ENCODE measurements at regions not wholly inside any gene's neighbourhood (a gene's known extent, or its start where the extent isn't known, plus 50 kb on each side); places are given as distances from the start of the nearest gene placed in this dataset.

DNA sequence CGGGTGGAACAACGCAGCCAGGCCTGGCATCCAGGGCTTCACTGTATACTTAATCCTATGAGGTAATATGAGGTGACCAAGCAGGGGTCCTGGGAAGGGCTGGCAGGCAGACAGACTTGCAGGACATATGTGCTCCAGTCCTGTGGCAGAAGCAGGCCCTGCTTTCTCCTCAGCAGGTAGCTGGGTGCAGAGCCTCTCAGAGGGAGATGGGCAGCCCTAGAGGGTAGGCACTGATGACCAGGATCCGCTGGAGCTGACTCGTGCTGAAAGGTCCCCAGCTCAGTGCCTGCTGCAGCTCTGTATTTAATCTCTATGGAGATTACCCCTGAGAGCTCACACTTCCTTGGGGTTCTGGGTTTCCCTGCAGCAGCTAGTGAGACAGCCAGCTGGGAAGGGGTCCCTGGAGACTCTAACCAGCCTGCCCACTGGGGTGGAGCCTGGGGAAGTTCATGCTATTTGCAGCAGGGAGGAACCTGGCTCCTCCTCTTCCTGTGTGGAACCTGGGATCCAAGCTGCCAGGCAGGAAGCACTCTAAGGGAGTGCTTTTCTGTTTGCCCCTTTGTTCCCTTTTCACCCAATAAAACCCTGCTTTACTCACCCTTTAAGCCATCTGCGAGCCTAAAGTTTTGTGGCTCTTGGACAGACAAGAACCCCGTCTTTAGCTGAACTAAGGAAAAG, 339.2 kb downstream of the DCAF12L2 start:
- TF ChIP-seq, protein P1, sequence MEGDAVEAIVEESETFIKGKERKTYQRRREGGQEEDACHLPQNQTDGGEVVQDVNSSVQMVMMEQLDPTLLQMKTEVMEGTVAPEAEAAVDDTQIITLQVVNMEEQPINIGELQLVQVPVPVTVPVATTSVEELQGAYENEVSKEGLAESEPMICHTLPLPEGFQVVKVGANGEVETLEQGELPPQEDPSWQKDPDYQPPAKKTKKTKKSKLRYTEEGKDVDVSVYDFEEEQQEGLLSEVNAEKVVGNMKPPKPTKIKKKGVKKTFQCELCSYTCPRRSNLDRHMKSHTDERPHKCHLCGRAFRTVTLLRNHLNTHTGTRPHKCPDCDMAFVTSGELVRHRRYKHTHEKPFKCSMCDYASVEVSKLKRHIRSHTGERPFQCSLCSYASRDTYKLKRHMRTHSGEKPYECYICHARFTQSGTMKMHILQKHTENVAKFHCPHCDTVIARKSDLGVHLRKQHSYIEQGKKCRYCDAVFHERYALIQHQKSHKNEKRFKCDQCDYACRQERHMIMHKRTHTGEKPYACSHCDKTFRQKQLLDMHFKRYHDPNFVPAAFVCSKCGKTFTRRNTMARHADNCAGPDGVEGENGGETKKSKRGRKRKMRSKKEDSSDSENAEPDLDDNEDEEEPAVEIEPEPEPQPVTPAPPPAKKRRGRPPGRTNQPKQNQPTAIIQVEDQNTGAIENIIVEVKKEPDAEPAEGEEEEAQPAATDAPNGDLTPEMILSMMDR (IDR thresholded peaks at IDR 0.05; ENCODE audit: low read depth, low read length): no peak
- no peak overlapping the region for H3K4me3 ChIP-seq (ENCODE audit: low read depth, low read length)

DNA sequence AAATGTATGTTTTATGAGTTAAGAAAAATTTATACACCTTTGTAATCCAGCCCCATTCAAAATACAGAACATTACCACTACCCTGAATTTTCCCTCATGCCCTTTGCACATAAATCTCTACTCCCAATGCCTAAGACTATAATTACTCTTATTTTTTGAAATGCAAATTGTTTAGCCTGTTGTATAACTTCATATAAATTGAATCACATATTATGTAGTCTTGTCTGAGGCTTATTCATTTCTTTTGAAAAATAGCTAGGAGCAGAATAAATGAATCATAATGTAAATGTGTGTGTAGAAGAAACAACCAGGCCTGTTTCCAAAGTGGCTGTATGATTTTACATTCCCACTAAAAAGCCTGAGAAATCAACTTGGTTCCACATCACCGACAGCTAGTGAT, 319.8 kb downstream of the DCAF12L2 start:
- TF ChIP-seq, protein P1 (IDR thresholded peaks at IDR 0.05; ENCODE audit: low read depth, low read length): no peak
- H3K4me3 ChIP-seq (ENCODE audit: low read depth, low read length): no peak overlapping the region

DNA sequence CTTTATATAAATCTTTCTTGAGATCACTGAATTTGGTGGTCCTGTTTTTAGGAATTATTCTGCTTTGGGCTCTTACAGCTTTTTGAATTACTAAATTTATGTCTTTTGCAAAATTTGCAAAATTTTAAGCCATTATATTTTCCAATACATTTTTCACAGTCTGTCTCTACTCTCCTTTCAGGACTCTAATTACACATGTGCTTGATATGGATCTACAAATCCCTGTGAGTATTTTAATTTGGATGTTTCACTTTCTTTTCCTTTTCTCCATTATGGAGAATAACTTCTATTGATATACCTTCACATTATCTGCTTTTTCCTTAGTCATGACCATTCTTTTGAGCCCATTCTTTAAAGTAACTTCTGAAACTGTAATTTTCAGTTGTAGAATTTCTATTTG, 315.4 kb downstream of the DCAF12L2 start:
- TF ChIP-seq, protein P1 (IDR thresholded peaks at IDR 0.05; ENCODE audit: low read depth, low read length): no peak
- H3K4me3 ChIP-seq (ENCODE audit: low read depth, low read length): no peak overlapping the region

DNA sequence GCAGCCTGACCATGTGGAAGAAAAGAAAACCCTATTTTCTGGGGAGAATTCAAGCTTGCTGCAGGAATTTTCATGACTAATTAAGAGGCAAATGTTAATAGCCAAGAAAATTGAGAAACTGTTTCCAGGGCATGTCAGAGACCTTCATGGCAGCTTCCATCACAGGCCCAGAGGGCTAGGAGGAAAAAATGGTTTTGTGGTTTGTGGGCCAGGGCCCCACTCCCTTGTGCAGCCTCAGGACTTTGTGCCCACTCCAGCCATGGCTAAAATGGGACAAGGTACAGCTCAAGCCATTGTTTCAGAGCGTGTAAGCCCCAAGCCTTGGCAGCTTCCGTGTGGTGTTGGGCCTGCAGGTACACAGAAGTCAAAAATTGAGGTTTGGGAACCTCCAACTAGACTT, 282.9 kb downstream of the DCAF12L2 start:
- TF ChIP-seq, protein P1 (IDR thresholded peaks at IDR 0.05; ENCODE audit: low read depth, low read length): no peak
- no peak overlapping the region for H3K4me3 ChIP-seq (ENCODE audit: low read depth, low read length)

DNA sequence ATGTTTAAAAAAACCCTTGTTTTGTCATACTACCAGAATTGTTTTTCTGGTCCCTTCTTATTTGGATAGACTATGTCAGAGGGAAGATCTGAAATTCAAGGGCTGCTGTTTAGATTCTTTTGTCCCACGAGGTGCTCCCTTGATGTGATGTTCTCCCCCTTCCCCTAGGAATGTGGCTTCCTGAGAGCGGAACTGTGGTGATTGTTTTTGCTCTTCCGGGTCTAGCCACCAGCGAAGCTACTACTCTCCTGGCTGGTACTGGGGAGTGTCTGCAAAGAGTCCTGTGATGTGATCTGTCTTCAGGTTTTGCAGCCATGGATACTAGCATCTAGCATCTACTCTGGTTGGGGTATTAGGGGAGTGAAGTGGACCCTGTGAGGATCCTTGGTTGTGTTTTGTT, 271.1 kb downstream of the DCAF12L2 start:
- TF ChIP-seq, protein P1 (IDR thresholded peaks at IDR 0.05; ENCODE audit: low read depth, low read length): no peak
- no peak overlapping the region for H3K4me3 ChIP-seq (ENCODE audit: low read depth, low read length)

DNA sequence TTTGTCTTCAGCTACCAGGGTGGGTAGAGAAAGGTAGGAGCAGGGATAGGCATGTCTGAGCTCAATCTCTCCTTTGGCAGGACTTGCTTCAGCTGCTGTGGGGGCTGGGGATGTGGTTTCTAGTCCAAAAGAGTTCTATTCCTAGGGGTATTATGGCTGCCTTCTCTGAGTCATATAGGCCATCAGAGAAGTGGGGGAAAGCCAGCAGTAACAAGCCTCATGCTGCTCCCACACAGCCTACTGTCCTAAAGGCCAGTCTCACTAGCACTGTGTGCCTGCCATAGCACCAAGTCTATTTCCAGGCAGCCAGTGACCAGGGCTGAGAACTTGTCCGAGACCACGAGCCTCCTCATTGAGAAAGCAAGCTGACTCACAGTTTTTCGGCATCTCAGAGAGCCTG, 270.6 kb downstream of the DCAF12L2 start:
- H3K4me3 ChIP-seq (ENCODE audit: low read depth, low read length): no peak overlapping the region
- TF ChIP-seq, protein P1 (IDR thresholded peaks at IDR 0.05; ENCODE audit: low read depth, low read length): no peak

DNA sequence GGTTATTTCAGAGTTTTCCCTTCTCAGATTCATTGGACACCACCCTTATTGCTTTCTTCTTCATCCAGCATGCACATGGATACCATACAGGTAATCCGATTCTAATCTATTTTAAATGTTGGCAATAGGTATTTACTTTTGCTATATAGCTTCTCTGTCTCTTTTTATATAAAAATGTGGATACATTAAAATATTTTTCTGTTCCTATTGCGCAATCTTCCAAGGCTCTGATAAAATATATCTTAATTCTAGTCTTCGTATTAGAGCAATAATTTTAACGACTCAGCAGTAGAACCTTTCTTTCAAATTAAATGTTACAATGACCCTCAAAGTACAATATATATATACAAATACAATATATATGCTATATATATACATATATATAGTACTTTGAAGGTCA, 239.8 kb downstream of the DCAF12L2 start:
- no peak overlapping the region for H3K4me3 ChIP-seq (ENCODE audit: low read depth, low read length)
- TF ChIP-seq, protein P1 (IDR thresholded peaks at IDR 0.05; ENCODE audit: low read depth, low read length): no peak
